HFFc6 (cell line): ENCODE measurements at regions not wholly inside any gene's neighbourhood (a gene's known extent, or its start where the extent isn't known, plus 50 kb on each side); places are given as distances from the start of the nearest gene placed in this dataset.

ENCODE experiments used
- DNase-seq: peaks from one replicate; pipeline ENCODE4 v3.0.0-alpha.2; 2018
- H3K27ac Mint-ChIP-seq: 2 replicates; pipeline ENCODE4 v1.8.0; 2020; ENCODE audit warnings: mild to moderate bottlenecking, mixed read lengths
- H3K27me3 Mint-ChIP-seq: 2 replicates; pipeline ENCODE4 v1.8.0; 2021; ENCODE audit warnings: mild to moderate bottlenecking, moderate library complexity, mixed read lengths; ENCODE audit not compliant: insufficient read depth
- H3K36me3 Mint-ChIP-seq: 2 replicates; pipeline ENCODE4 v1.8.0; 2021; ENCODE audit warnings: low read depth, mixed read lengths
- H3K4me1 Mint-ChIP-seq: 2 replicates; pipeline ENCODE4 v1.8.0; 2020; ENCODE audit warnings: low read depth, mixed read lengths
- H3K4me3 Mint-ChIP-seq: 2 replicates; pipeline ENCODE4 v1.8.0; 2020; ENCODE audit warnings: mild to moderate bottlenecking, moderate library complexity, mixed read lengths
- H3K9me3 Mint-ChIP-seq: 2 replicates; pipeline ENCODE4 v1.8.0; 2020; ENCODE audit warnings: mild to moderate bottlenecking, mixed read lengths
- CTCF ChIP-seq: fragments of 200-600 bp; sonication (generic); IDR thresholded peaks from 2 replicates; pipeline ENCODE4 v1.5.0; 2021; ENCODE audit warnings: antibody characterized with exemption, mild to moderate bottlenecking

- H3K27me3 Mint-ChIP-seq: peaks cover 14% of the 10 kb centered on the region
- H3K27ac Mint-ChIP-seq: no peak overlapping the region
- H3K4me3 Mint-ChIP-seq: no peak overlapping the region
- no peaks in the 10 kb centered on the region for H3K36me3 Mint-ChIP-seq
- H3K4me1 Mint-ChIP-seq: peaks cover 24% of the 10 kb centered on the region
- peak; percentile 16 for DNase-seq
- H3K9me3 Mint-ChIP-seq: no peaks in the 10 kb centered on the region
- TF ChIP-seq CTCF: no peak
These were observed 123.7 kb downstream of the DAD1 start for GRCh38 chr14:22465201-22465840.

DNA sequence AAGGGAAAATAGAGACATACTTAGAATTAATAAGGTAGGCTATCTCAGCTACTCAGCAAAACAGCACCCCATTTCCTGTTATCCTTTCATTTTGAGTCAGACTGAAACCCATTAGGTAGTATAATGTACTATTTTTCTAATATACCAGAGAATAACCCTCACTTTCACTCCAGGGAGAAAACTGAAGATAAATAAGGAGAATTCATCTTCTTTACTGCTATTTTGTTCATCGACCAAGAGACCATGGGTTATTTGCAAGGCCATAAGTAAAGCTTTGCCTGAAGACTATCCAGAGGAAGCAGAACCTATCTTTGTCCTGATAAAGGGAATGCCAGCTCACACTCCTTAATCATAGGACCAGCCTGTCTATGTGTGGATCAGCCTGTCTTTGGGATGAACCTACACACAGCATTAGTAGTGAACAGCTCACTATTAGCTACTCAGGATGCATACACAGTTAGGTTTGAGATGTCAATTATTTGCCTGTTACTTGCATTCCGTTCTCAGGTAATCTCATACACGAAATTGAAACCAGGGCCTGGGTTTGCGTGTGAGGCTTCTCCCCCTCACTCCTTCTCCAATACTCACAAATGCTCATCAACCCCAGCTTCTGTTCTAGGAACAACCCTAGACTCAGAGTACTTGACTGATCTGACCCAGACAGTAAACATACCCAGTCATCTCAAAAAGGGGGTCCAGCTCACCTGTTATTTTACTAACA, 124.4 kb downstream of the DAD1 start:
- Mint-ChIP-seq H3K27me3 (peaks cover 17% of the 10 kb centered on the region), H3K4me1 (peaks cover 24% of the 10 kb centered on the region), H3K27ac (no peak overlapping the region), H3K4me3 (no peak overlapping the region), H3K9me3 (no peaks in the 10 kb centered on the region), H3K36me3 (no peaks in the 10 kb centered on the region)
- no peak for DNase-seq
- TF ChIP-seq CTCF: no peak

GRCh38 chr14:22463763-22464173, 125.3 kb downstream of the DAD1 start:
- TF ChIP-seq CTCF: no peak
- Mint-ChIP-seq H3K36me3 (no peaks in the 10 kb centered on the region), H3K27ac (no peak overlapping the region), H3K9me3 (no peaks in the 10 kb centered on the region), H3K4me1 (peaks cover 24% of the 10 kb centered on the region), H3K27me3 (peaks cover 15% of the 10 kb centered on the region), H3K4me3 (no peak overlapping the region)
- DNase-seq: no peak

DNA sequence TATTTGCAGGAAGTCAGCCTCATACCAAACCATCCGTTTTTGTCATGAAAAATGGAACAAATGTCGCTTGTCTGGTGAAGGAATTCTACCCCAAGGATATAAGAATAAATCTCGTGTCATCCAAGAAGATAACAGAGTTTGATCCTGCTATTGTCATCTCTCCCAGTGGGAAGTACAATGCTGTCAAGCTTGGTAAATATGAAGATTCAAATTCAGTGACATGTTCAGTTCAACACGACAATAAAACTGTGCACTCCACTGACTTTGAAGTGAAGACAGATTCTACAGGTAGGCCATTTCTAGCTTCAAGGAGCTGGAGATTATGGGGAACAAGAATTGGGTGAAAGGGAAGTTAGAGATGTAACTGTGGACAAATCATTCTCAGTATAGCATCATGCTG, 126.1 kb downstream of the DAD1 start:
- no peaks in the 10 kb centered on the region for H3K9me3 Mint-ChIP-seq
- H3K4me3 Mint-ChIP-seq: no peak overlapping the region
- H3K4me1 Mint-ChIP-seq: peaks cover 24% of the 10 kb centered on the region
- H3K27ac Mint-ChIP-seq: no peak overlapping the region
- peaks cover 17% of the 10 kb centered on the region for H3K27me3 Mint-ChIP-seq
- DNase-seq: no peak
- H3K36me3 Mint-ChIP-seq: no peaks in the 10 kb centered on the region
- no peak for TF ChIP-seq CTCF

- no peaks in the 10 kb centered on the region for H3K9me3 Mint-ChIP-seq
- DNase-seq: no peak
- TF ChIP-seq CTCF: no peak
- no peaks in the 10 kb centered on the region for H3K36me3 Mint-ChIP-seq
- H3K27me3 Mint-ChIP-seq: peaks cover 25% of the 10 kb centered on the region
- H3K4me1 Mint-ChIP-seq: peaks cover 10% of the 10 kb centered on the region
- H3K4me3 Mint-ChIP-seq: no peak overlapping the region
- H3K27ac Mint-ChIP-seq: no peak overlapping the region
These were observed 128.4 kb downstream of the DAD1 start for GRCh38 chr14:22460461-22461195.
